ENCODE measurements at regions not wholly inside any gene's neighbourhood (a gene's known extent, or its start where the extent isn't known, plus 50 kb on each side); places are given as distances from the start of the nearest gene placed in this dataset.
"Not testable (repeated sequence)": the region's sequence is repeated elsewhere in the genome, so short reads cannot be mapped to it uniquely, and the experiment has no call there.

DNA sequence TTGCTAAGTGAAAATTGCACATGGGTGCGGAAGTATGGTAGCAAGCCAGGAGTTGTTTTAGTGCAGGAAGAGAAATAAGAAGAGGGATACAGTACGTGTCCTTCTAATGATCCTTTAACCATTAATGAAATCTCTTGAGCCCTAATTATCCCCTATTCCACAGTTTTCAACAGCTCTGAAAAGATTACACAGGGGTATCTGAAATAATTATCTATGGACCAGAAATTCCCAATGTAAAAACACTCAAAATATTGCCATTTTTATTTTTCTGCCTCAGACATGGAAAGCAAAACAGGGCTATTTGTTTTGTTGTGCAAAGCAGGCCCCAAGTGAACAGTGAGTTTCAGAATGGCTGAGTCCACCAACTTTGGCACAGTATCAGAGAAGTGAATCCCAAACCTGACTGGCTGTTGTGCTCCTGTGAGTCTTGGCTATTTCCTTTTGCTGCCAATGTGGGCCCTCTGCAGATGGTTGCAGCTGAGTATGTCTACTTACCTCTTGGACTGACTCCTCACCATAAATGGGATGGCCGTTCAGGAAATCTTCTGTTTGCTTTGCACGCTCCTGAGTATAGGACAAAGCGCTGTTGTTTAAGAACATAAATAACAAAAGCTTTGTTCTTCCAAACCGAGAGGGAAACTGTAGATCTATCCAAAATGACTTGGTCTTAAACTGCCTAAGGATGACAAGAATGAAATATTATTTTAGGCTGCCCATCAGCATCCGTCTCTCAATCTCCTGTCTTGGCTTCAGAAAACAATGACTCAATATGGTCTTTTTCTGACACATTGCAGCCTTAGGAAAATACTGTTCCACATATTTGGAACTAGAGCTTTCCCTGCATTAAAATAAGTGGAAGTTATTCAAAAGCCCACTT lies 204.1 kb downstream of the DEPDC1B start:
- Histone ChIP-seq H2AK5ac (ENCODE audit: low read length) (no peak overlapping the region), H3K4me2 (ENCODE audit: low read length) (no peak overlapping the region), H2BK15ac (replicated peaks; ENCODE audit: low read depth) (no peak overlapping the region), H3K4me3 (ENCODE audit: low read length) (no peak overlapping the region), H3K9ac (ENCODE audit: low read length) (no peak overlapping the region), H3K4ac (ENCODE audit: low read depth, low read length) (no peak overlapping the region), H3K18ac (ENCODE audit: low read length) (no peak overlapping the region), H3K27me3 (ENCODE audit: insufficient read depth, low read length, poor library complexity) (no peaks in the 10 kb centered on the region), H2BK5ac (ENCODE audit: low read length) (no peak overlapping the region), H3K79me1 (ENCODE audit: low read length) (no peaks in the 10 kb centered on the region), H3K36me3 (ENCODE audit: control insufficient read depth, insufficient read depth, low read length) (no peaks in the 10 kb centered on the region), H3K4me1 (ENCODE audit: control insufficient read depth, low read depth, low read length) (no peaks in the 10 kb centered on the region), H3K56ac (ENCODE audit: low read length) (no peak overlapping the region), H3K23ac (ENCODE audit: low read length) (no peak overlapping the region), H4K5ac (ENCODE audit: low read length) (no peak overlapping the region), H3K27ac (ENCODE audit: low read depth, low read length) (no peak overlapping the region), H4K8ac (ENCODE audit: low read depth, low read length) (no peak overlapping the region), H2BK120ac (ENCODE audit: low read depth, low read length) (no peak overlapping the region), H3K79me2 (ENCODE audit: control insufficient read depth, insufficient read depth, low read length) (no peaks in the 10 kb centered on the region)
- no CpG with 5 or more reads among the region's 7 CpGs for WGBS (ENCODE audit: extremely low coverage, insufficient coverage, low lambda C conversion rate)
- DNase-seq, result no peak

DNA sequence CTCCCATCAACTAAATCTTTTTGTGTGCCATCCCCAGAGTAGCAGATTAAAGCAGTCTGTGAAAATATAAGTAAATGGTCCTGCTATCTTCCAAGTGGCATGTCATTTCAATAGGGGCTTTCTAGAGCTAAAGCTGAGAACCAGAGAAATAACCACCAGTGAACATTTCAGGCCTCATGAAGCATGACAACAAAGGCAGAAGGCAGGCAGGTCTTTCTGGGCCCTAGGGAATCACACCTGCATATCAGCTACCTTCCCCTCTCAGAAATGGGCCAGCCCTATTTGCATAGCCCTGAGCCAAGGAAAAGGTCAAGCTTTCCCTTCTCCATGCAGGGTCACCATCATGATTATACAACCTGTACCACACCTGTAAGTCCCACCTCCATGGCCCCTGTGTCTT lies 205.3 kb downstream of the DEPDC1B start:
- Histone ChIP-seq H3K4me1 (ENCODE audit: control insufficient read depth, low read depth, low read length) (no peaks in the 10 kb centered on the region), H3K4me3 (ENCODE audit: low read length) (no peak overlapping the region), H3K23ac (ENCODE audit: low read length) (no peak overlapping the region), H2BK120ac (ENCODE audit: low read depth, low read length) (no peak overlapping the region), H2AK5ac (ENCODE audit: low read length) (no peak overlapping the region), H2BK15ac (replicated peaks; ENCODE audit: low read depth) (no peak overlapping the region), H4K8ac (ENCODE audit: low read depth, low read length) (no peak overlapping the region), H3K18ac (ENCODE audit: low read length) (no peak overlapping the region), H2BK5ac (ENCODE audit: low read length) (no peak overlapping the region), H3K27me3 (ENCODE audit: insufficient read depth, low read length, poor library complexity) (no peaks in the 10 kb centered on the region), H3K56ac (ENCODE audit: low read length) (no peak overlapping the region), H3K27ac (ENCODE audit: low read depth, low read length) (no peak overlapping the region), H3K4me2 (ENCODE audit: low read length) (no peak overlapping the region), H3K79me2 (ENCODE audit: control insufficient read depth, insufficient read depth, low read length) (no peaks in the 10 kb centered on the region), H3K36me3 (ENCODE audit: control insufficient read depth, insufficient read depth, low read length) (no peaks in the 10 kb centered on the region), H3K4ac (ENCODE audit: low read depth, low read length) (no peak overlapping the region), H3K79me1 (ENCODE audit: low read length) (no peaks in the 10 kb centered on the region), H3K9ac (ENCODE audit: low read length) (no peak overlapping the region), H4K5ac (ENCODE audit: low read length) (no peak overlapping the region)
- DNase-seq, result no peak

DNA sequence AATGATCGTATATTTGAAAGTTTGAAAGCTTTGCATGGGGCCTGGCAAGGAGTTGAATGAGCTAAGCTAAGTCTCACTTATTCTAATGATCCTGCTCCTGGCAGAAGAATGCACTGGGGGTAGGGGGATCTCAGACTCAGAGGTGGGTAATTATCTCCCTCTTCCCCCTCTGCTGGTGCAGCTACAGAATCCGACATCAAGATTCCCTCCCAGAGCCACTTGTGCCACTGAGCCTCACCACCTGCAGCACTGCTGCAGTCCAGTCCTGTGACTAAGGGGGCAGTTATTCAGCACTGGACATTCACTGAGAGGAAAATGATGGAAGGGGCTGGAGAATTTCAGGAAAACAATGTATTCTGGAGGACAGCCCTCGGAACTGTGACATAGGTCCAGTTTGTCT lies 205.8 kb downstream of the DEPDC1B start:
- WGBS (ENCODE audit: extremely low coverage, insufficient coverage, low lambda C conversion rate), result no CpG with 5 or more reads among the region's 3 CpGs

DNA sequence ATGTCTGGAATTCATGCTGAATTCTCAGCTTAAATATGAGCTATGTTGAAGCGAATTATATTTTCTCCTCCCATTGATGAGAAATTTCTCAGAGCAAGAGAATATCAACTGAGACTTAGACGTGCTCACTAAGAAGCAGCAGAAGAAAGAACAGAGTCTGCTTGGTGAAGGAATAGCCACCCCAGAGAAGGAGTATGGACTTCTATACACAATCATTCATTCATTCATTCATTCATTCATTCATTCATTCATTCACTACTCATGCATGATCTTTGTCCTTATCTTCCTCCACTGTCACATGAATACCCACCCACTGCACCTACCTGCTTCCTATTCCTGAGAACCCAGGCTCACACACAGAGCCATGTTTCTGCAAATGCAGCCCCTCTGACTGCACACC lies 206.6 kb downstream of the DEPDC1B start:
- Histone ChIP-seq H4K8ac (ENCODE audit: low read depth, low read length) (no peak overlapping the region), H3K4me2 (ENCODE audit: low read length) (no peak overlapping the region), H3K4ac (ENCODE audit: low read depth, low read length) (no peak overlapping the region), H3K27me3 (ENCODE audit: insufficient read depth, low read length, poor library complexity) (no peaks in the 10 kb centered on the region), H4K5ac (ENCODE audit: low read length) (no peak overlapping the region), H3K23ac (ENCODE audit: low read length) (no peak overlapping the region), H2BK15ac (replicated peaks; ENCODE audit: low read depth) (no peak overlapping the region), H3K79me1 (ENCODE audit: low read length) (no peaks in the 10 kb centered on the region), H3K18ac (ENCODE audit: low read length) (no peak overlapping the region), H3K27ac (ENCODE audit: low read depth, low read length) (no peak overlapping the region), H3K4me3 (ENCODE audit: low read length) (no peak overlapping the region), H3K9ac (ENCODE audit: low read length) (no peak overlapping the region), H3K4me1 (ENCODE audit: control insufficient read depth, low read depth, low read length) (no peaks in the 10 kb centered on the region), H2BK5ac (ENCODE audit: low read length) (no peak overlapping the region), H3K36me3 (ENCODE audit: control insufficient read depth, insufficient read depth, low read length) (no peaks in the 10 kb centered on the region), H2AK5ac (ENCODE audit: low read length) (no peak overlapping the region), H3K56ac (ENCODE audit: low read length) (no peak overlapping the region), H2BK120ac (ENCODE audit: low read depth, low read length) (no peak overlapping the region), H3K79me2 (ENCODE audit: control insufficient read depth, insufficient read depth, low read length) (no peaks in the 10 kb centered on the region)
- no peak for DNase-seq
- WGBS (ENCODE audit: extremely low coverage, insufficient coverage, low lambda C conversion rate), result no CpG with 5 or more reads among the region's 2 CpGs

More for the DNA sequence above, 205.8 kb downstream of the DEPDC1B start:
- H2BK15ac ChIP-seq (replicated peaks; ENCODE audit: low read depth), result no peak overlapping the region
- H3K18ac ChIP-seq (ENCODE audit: low read length), result no peak overlapping the region
- no peaks in the 10 kb centered on the region for H3K4me1 ChIP-seq (ENCODE audit: control insufficient read depth, low read depth, low read length)
- peak; percentile 16 for DNase-seq
- no peaks in the 10 kb centered on the region for H3K27me3 ChIP-seq (ENCODE audit: insufficient read depth, low read length, poor library complexity)
- H4K5ac ChIP-seq (ENCODE audit: low read length), result no peak overlapping the region
- no peak overlapping the region for H3K4me2 ChIP-seq (ENCODE audit: low read length)
- H4K8ac ChIP-seq (ENCODE audit: low read depth, low read length), result no peak overlapping the region
- no peak overlapping the region for H2AK5ac ChIP-seq (ENCODE audit: low read length)
- no peak overlapping the region for H3K4ac ChIP-seq (ENCODE audit: low read depth, low read length)
- H3K27ac ChIP-seq (ENCODE audit: low read depth, low read length), result no peak overlapping the region
- H3K36me3 ChIP-seq (ENCODE audit: control insufficient read depth, insufficient read depth, low read length), result no peaks in the 10 kb centered on the region
- no peak overlapping the region for H3K4me3 ChIP-seq (ENCODE audit: low read length)
- no peak overlapping the region for H3K56ac ChIP-seq (ENCODE audit: low read length)
- no peaks in the 10 kb centered on the region for H3K79me1 ChIP-seq (ENCODE audit: low read length)
- no peak overlapping the region for H3K9ac ChIP-seq (ENCODE audit: low read length)
- no peak overlapping the region for H2BK120ac ChIP-seq (ENCODE audit: low read depth, low read length)
- H2BK5ac ChIP-seq (ENCODE audit: low read length), result no peak overlapping the region
- H3K23ac ChIP-seq (ENCODE audit: low read length), result no peak overlapping the region
- H3K79me2 ChIP-seq (ENCODE audit: control insufficient read depth, insufficient read depth, low read length), result no peaks in the 10 kb centered on the region

DNA sequence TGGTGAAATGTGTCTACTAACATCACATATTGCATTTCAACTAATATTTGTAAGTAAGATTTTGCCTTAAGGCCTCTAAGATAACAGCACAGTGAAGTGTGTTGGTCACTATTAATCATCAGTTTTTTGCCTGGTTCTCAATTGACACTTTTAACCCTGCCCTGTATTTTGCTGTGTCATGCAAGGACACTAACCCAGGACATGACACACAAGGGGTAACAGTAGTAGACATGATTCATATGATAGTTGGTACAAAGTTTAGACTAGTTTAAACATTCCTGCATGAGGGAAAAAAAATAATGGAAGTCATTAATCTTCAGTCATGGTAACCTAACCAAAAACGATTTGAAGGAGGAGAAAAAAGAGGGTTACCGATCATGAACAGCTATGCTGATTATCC lies 207.0 kb downstream of the DEPDC1B start:
- Histone ChIP-seq H2BK5ac (ENCODE audit: low read length) (no peak overlapping the region), H3K56ac (ENCODE audit: low read length) (no peak overlapping the region), H3K36me3 (ENCODE audit: control insufficient read depth, insufficient read depth, low read length) (no peaks in the 10 kb centered on the region), H3K18ac (ENCODE audit: low read length) (no peak overlapping the region), H3K4me1 (ENCODE audit: control insufficient read depth, low read depth, low read length) (no peaks in the 10 kb centered on the region), H4K5ac (ENCODE audit: low read length) (no peak overlapping the region), H3K4me3 (ENCODE audit: low read length) (no peak overlapping the region), H3K4me2 (ENCODE audit: low read length) (no peak overlapping the region), H3K4ac (ENCODE audit: low read depth, low read length) (no peak overlapping the region), H2AK5ac (ENCODE audit: low read length) (no peak overlapping the region), H3K27ac (ENCODE audit: low read depth, low read length) (no peak overlapping the region), H2BK15ac (replicated peaks; ENCODE audit: low read depth) (no peak overlapping the region), H4K8ac (ENCODE audit: low read depth, low read length) (no peak overlapping the region), H3K23ac (ENCODE audit: low read length) (no peak overlapping the region), H3K27me3 (ENCODE audit: insufficient read depth, low read length, poor library complexity) (no peaks in the 10 kb centered on the region), H3K79me1 (ENCODE audit: low read length) (no peaks in the 10 kb centered on the region), H2BK120ac (ENCODE audit: low read depth, low read length) (no peak overlapping the region), H3K79me2 (ENCODE audit: control insufficient read depth, insufficient read depth, low read length) (no peaks in the 10 kb centered on the region), H3K9ac (ENCODE audit: low read length) (no peak overlapping the region)
- WGBS (ENCODE audit: extremely low coverage, insufficient coverage, low lambda C conversion rate), result no CpG with 5 or more reads among the region's 2 CpGs
- no peak for DNase-seq

DNA sequence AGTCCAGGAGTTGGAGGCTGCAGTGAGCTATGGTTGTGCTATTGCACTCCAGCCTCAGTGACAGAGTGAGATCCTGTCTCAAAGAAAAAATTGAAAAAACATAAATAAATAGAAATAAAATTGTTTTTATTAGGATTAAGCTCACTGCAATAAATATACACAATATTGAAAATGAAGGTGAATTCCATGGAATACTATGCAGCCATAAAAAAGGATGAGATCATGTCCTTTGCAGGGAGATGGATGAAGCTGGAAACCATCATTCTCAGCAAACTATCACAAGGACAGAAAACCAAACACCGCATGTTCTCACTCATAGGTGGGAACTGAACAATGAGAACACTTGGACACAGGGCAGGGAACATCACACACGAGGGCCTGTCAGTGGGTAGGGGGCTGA lies 207.6 kb downstream of the DEPDC1B start:
- H3K79me2 ChIP-seq (ENCODE audit: control insufficient read depth, insufficient read depth, low read length); H3K27ac ChIP-seq (ENCODE audit: low read depth, low read length); H4K5ac ChIP-seq (ENCODE audit: low read length); H2BK120ac ChIP-seq (ENCODE audit: low read depth, low read length); H3K4me2 ChIP-seq (ENCODE audit: low read length); H3K4me3 ChIP-seq (ENCODE audit: low read length); H3K27me3 ChIP-seq (ENCODE audit: insufficient read depth, low read length, poor library complexity); H3K79me1 ChIP-seq (ENCODE audit: low read length); H3K23ac ChIP-seq (ENCODE audit: low read length); H3K4ac ChIP-seq (ENCODE audit: low read depth, low read length); DNase-seq; H3K56ac ChIP-seq (ENCODE audit: low read length); H2BK15ac ChIP-seq (replicated peaks; ENCODE audit: low read depth); H3K4me1 ChIP-seq (ENCODE audit: control insufficient read depth, low read depth, low read length); H3K36me3 ChIP-seq (ENCODE audit: control insufficient read depth, insufficient read depth, low read length); H4K8ac ChIP-seq (ENCODE audit: low read depth, low read length); H2BK5ac ChIP-seq (ENCODE audit: low read length); H3K9ac ChIP-seq (ENCODE audit: low read length); H3K18ac ChIP-seq (ENCODE audit: low read length); H2AK5ac ChIP-seq (ENCODE audit: low read length): not testable (repeated sequence)
- WGBS (ENCODE audit: extremely low coverage, insufficient coverage, low lambda C conversion rate), result no CpG with 5 or more reads among the region's 2 CpGs
